Parathyroid adenoma (tissue), 2 donors: ENCODE measurements at regions not wholly inside any gene's neighbourhood (a gene's known extent, or its start where the extent isn't known, plus 50 kb on each side); places are given as distances from the start of the nearest gene placed in this dataset.

Source experiments
- H2AFZ ChIP-seq: fragments of 300-600 bp; sonication (generic); one replicate; pipeline ENCODE4 v1.7.0; 2017; ENCODE audit warnings: antibody characterized with exemption, mild to moderate bottlenecking
- H3K27ac ChIP-seq: fragments of 300-600 bp; sonication (generic); one replicate; pipeline ENCODE4 v1.7.0; 2017
- H3K27me3 ChIP-seq: fragments of 300-600 bp; sonication (generic); one replicate; pipeline ENCODE4 v1.7.0; 2017; ENCODE audit warnings: low read length; ENCODE audit not compliant: control insufficient read depth, insufficient read depth
- H3K36me3 ChIP-seq: fragments of 300-600 bp; sonication (generic); one replicate; pipeline ENCODE4 v1.7.0; 2017; ENCODE audit warnings: low read length; ENCODE audit not compliant: control insufficient read depth, insufficient read depth
- H3K4me1 ChIP-seq: fragments of 300-600 bp; sonication (generic); one replicate; pipeline ENCODE4 v1.7.0; 2017; ENCODE audit warnings: control low read depth
- H3K4me2 ChIP-seq: fragments of 300-600 bp; sonication (generic); one replicate; pipeline ENCODE4 v1.7.0; 2017; ENCODE audit warnings: low read length
- H3K4me3 ChIP-seq: fragments of 300-600 bp; sonication (generic); one replicate; pipeline ENCODE4 v1.7.0; 2017; ENCODE audit warnings: low read depth, low read length
- H3K79me2 ChIP-seq: fragments of 300-600 bp; sonication (generic); one replicate; pipeline ENCODE4 v1.7.0; 2017; ENCODE audit warnings: control low read depth
- H3K9ac ChIP-seq: fragments of 300-600 bp; sonication (generic); one replicate; pipeline ENCODE4 v1.7.0; 2017; ENCODE audit warnings: mild to moderate bottlenecking
- H3K9me3 ChIP-seq: fragments of 300-600 bp; sonication (generic); one replicate; pipeline ENCODE4 v1.7.0; 2017; ENCODE audit warnings: low read length; ENCODE audit not compliant: control insufficient read depth
- TF ChIP-seq, protein P1 (sequence below): fragments of 300-600 bp; sonication (generic); IDR thresholded peaks from one replicate; pipeline ENCODE4 v1.7.0; 2017; ENCODE audit warnings: antibody characterized with exemption, mild to moderate bottlenecking
- donor health status: primary hyperparathyroidism.

GRCh38 chr13:31054632-31055031 is 107.1 kb downstream of the HSPH1 start:
- Histone ChIP-seq H3K4me3 (no peak overlapping the region), H3K79me2 (no peaks in the 10 kb centered on the region), H2AFZ (no peak overlapping the region), H3K9ac (no peak overlapping the region), H3K9me3 (no peaks in the 10 kb centered on the region), H3K27ac (no peak overlapping the region), H3K27me3 (no peaks in the 10 kb centered on the region), H3K4me1 (no peaks in the 10 kb centered on the region), H3K36me3 (no peaks in the 10 kb centered on the region), H3K4me2 (no peak overlapping the region)
- TF ChIP-seq, protein P1, sequence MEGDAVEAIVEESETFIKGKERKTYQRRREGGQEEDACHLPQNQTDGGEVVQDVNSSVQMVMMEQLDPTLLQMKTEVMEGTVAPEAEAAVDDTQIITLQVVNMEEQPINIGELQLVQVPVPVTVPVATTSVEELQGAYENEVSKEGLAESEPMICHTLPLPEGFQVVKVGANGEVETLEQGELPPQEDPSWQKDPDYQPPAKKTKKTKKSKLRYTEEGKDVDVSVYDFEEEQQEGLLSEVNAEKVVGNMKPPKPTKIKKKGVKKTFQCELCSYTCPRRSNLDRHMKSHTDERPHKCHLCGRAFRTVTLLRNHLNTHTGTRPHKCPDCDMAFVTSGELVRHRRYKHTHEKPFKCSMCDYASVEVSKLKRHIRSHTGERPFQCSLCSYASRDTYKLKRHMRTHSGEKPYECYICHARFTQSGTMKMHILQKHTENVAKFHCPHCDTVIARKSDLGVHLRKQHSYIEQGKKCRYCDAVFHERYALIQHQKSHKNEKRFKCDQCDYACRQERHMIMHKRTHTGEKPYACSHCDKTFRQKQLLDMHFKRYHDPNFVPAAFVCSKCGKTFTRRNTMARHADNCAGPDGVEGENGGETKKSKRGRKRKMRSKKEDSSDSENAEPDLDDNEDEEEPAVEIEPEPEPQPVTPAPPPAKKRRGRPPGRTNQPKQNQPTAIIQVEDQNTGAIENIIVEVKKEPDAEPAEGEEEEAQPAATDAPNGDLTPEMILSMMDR: no peak

GRCh38 chr13:31053896-31054295 is 107.8 kb downstream of the HSPH1 start:
- Histone ChIP-seq H3K36me3 (no peaks in the 10 kb centered on the region), H3K27ac (no peak overlapping the region), H3K9me3 (no peaks in the 10 kb centered on the region), H3K4me2 (no peak overlapping the region), H3K27me3 (no peaks in the 10 kb centered on the region), H2AFZ (no peak overlapping the region), H3K4me1 (no peaks in the 10 kb centered on the region), H3K9ac (no peak overlapping the region), H3K4me3 (no peak overlapping the region), H3K79me2 (no peaks in the 10 kb centered on the region)
- TF ChIP-seq, protein P1: no peak

DNA sequence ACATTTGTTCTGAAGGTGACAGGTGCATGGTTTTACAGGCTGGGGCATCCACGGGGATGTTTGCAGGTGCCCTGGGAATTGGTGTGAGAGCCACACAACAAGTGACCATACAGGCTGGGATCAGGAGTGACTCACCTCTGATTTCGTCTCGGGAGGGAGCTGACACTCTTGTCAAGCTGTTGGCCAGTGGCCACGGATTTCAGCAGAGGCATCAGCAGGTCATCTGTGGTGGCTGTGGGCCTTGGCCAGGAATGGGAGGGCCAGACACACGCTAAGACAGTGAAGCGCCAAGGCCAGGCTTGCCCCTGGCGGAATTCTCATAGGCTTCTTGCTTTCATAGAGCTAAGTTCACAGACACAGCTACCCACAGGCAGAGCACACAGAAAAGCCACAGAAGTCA is 108.6 kb downstream of the HSPH1 start:
- Histone ChIP-seq H3K4me3 (no peak overlapping the region), H3K4me1 (no peaks in the 10 kb centered on the region), H2AFZ (no peak overlapping the region), H3K79me2 (no peaks in the 10 kb centered on the region), H3K9me3 (no peaks in the 10 kb centered on the region), H3K9ac (no peak overlapping the region), H3K27ac (no peak overlapping the region), H3K36me3 (no peaks in the 10 kb centered on the region), H3K4me2 (no peak overlapping the region), H3K27me3 (no peaks in the 10 kb centered on the region)
- TF ChIP-seq, protein P1: no peak

- Histone ChIP-seq H2AFZ (no peak overlapping the region), H3K27ac (no peak overlapping the region), H3K4me3 (no peak overlapping the region), H3K27me3 (no peaks in the 10 kb centered on the region), H3K4me2 (no peak overlapping the region), H3K9me3 (no peaks in the 10 kb centered on the region), H3K9ac (no peak overlapping the region), H3K36me3 (no peaks in the 10 kb centered on the region), H3K79me2 (no peaks in the 10 kb centered on the region), H3K4me1 (no peaks in the 10 kb centered on the region)
- TF ChIP-seq, protein P1: no peak
Measured at GRCh38 chr13:31052478-31052877, 109.2 kb downstream of the HSPH1 start.

GRCh38 chr13:31051999-31052398 is 109.7 kb downstream of the HSPH1 start:
- Histone ChIP-seq H3K27ac (no peak overlapping the region), H3K4me1 (no peaks in the 10 kb centered on the region), H3K79me2 (no peaks in the 10 kb centered on the region), H3K9me3 (no peaks in the 10 kb centered on the region), H3K4me2 (no peak overlapping the region), H3K9ac (no peak overlapping the region), H3K36me3 (no peaks in the 10 kb centered on the region), H3K4me3 (no peak overlapping the region), H2AFZ (no peak overlapping the region), H3K27me3 (no peaks in the 10 kb centered on the region)
- TF ChIP-seq, protein P1: no peak
